ENCODE measurements at regions not wholly inside any gene's neighbourhood (a gene's known extent, or its start where the extent isn't known, plus 50 kb on each side); places are given as distances from the start of the nearest gene placed in this dataset.

DNA sequence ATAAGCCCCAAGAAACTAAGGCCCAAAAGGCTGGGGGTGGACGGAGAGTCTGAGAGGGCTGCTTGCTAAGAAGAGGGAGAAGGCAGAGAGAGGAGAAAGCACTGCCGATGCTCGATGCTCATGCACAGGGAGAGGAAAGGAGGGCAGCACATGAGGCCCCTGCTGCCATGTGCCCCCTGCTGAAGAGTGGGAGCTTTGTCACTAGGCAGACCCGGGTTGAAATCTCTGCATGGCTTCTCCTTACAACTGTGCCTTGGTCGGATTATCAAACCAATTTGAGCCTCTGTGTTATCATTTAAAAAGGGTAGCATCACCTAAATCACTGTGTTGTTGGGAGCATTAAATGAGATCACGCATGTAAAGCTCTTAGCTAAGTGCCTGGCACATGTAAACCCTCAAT, 330.5 kb downstream of the NXPE2 start:
- ChIA-PET CTCF (no interaction called here), POLR2A (ENCODE audit: unreplicated experiment) (no interaction called here)
- H3K79me2 ChIP-seq (ENCODE audit: low read length) = no peaks in the 10 kb centered on the region
- H3K9me3 ChIP-seq (ENCODE audit: low read length) = peaks cover 30% of the 10 kb centered on the region
- TF ChIP-seq EZH2 (IDR thresholded peaks at IDR 0.05; ENCODE audit: low read length, unreplicated experiment) = no peak
- TF ChIP-seq, protein P1, sequence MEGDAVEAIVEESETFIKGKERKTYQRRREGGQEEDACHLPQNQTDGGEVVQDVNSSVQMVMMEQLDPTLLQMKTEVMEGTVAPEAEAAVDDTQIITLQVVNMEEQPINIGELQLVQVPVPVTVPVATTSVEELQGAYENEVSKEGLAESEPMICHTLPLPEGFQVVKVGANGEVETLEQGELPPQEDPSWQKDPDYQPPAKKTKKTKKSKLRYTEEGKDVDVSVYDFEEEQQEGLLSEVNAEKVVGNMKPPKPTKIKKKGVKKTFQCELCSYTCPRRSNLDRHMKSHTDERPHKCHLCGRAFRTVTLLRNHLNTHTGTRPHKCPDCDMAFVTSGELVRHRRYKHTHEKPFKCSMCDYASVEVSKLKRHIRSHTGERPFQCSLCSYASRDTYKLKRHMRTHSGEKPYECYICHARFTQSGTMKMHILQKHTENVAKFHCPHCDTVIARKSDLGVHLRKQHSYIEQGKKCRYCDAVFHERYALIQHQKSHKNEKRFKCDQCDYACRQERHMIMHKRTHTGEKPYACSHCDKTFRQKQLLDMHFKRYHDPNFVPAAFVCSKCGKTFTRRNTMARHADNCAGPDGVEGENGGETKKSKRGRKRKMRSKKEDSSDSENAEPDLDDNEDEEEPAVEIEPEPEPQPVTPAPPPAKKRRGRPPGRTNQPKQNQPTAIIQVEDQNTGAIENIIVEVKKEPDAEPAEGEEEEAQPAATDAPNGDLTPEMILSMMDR (conservative IDR thresholded peaks at IDR 0.05; ENCODE audit: low read depth, low read length) = no peak
- TF ChIP-seq EZH2phosphoT487 (IDR thresholded peaks at IDR 0.05; ENCODE audit: borderline replicate concordance, low read length) = no peak
- H3K9ac ChIP-seq (ENCODE audit: low read length) = no peak overlapping the region
- ATAC-seq (no peak), DNase-seq (no peak)
- no peak overlapping the region for H3K4me2 ChIP-seq (ENCODE audit: low read length)
- no peaks in the 10 kb centered on the region for H3K36me3 ChIP-seq (ENCODE audit: low read depth, low read length)
- no peak overlapping the region for H3K27ac ChIP-seq (ENCODE audit: low read length)
- BruUV-seq (replicated peaks) = no TSS peak
- no peaks in the 10 kb centered on the region for H3K27me3 ChIP-seq (ENCODE audit: low read length)
- no peaks in the 10 kb centered on the region for H3K4me1 ChIP-seq (ENCODE audit: insufficient read depth, low read length)
- no peak overlapping the region for H2AFZ ChIP-seq (ENCODE audit: low read length)
- no peaks in the 10 kb centered on the region for H3F3A ChIP-seq (ENCODE audit: low read length, unreplicated experiment)
- intact Hi-C loops (cut with micrococcal nuclease) = no loop called here
- H3K9me2 ChIP-seq (replicated peaks; ENCODE audit: low read length) = no peaks in the 10 kb centered on the region
- H4K20me1 ChIP-seq (ENCODE audit: low read length) = no peaks in the 10 kb centered on the region
- no peak overlapping the region for H3K4me3 ChIP-seq (ENCODE audit: low read length)

DNA sequence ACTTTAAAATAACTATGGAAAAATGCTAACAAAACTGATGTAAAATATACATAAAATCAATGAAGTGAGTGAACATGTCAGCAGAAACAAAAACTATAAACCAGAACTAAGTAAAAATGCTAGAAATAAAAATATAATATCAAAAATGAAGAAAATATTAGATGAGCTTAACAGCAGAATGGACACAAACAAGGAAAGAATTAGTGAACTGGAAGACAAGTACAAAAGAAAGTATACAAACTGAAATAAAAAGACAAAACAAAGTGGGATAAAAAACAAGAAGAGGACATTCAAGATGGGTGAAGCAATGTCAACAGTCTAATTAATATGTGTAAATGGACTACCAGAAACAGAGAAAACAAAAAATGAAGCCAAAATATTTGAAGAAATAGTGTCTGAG, 339.2 kb downstream of the NXPE2 start:
- no peak overlapping the region for H3K9ac ChIP-seq (ENCODE audit: low read length)
- no peaks in the 10 kb centered on the region for H3F3A ChIP-seq (ENCODE audit: low read length, unreplicated experiment)
- POLR2A ChIA-PET (ENCODE audit: unreplicated experiment) = no interaction called here
- no peak overlapping the region for H3K4me2 ChIP-seq (ENCODE audit: low read length)
- no peaks in the 10 kb centered on the region for H3K36me3 ChIP-seq (ENCODE audit: low read depth, low read length)
- H3K4me3 ChIP-seq (ENCODE audit: low read length) = no peak overlapping the region
- no peaks in the 10 kb centered on the region for H3K27me3 ChIP-seq (ENCODE audit: low read length)
- H3K4me1 ChIP-seq (ENCODE audit: insufficient read depth, low read length) = no peaks in the 10 kb centered on the region
- no TSS peak for BruUV-seq (replicated peaks)
- no peak for DNase-seq
- no peak overlapping the region for H3K27ac ChIP-seq (ENCODE audit: low read length)
- no peaks in the 10 kb centered on the region for H3K9me2 ChIP-seq (replicated peaks; ENCODE audit: low read length)
- H2AFZ ChIP-seq (ENCODE audit: low read length) = no peak overlapping the region
- CTCF ChIA-PET = no interaction called here
- TF ChIP-seq EZH2 (IDR thresholded peaks at IDR 0.05; ENCODE audit: low read length, unreplicated experiment) = no peak
- TF ChIP-seq, protein P1 (conservative IDR thresholded peaks at IDR 0.05; ENCODE audit: low read depth, low read length) = no peak
- no peak for TF ChIP-seq EZH2phosphoT487 (IDR thresholded peaks at IDR 0.05; ENCODE audit: borderline replicate concordance, low read length)
- peaks cover 28% of the 10 kb centered on the region for H3K9me3 ChIP-seq (ENCODE audit: low read length)
- no peaks in the 10 kb centered on the region for H3K79me2 ChIP-seq (ENCODE audit: low read length)
- no peaks in the 10 kb centered on the region for H4K20me1 ChIP-seq (ENCODE audit: low read length)
- no peak for ATAC-seq
- intact Hi-C loops (cut with micrococcal nuclease) = no loop called here

DNA sequence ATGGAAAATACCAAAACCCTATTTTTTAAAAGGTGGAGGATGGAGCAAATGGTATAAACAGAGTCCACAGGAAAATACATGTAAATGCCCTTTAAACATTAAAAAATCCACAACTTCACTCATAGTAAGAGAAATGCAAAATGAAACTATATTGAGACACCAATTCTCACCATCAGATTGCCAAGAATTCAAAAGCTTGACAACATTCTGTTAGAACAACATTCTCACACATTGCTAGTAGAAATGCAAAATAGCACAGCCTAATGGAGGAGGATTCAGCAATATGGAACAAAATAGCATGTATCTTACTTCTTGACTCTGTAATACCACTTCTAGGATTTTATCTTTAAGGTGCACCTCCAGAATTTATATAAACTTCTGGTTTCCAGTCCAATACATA, 351.8 kb downstream of the NXPE2 start:
- H3K4me3 ChIP-seq (ENCODE audit: low read length) = no peak overlapping the region
- intact Hi-C loops (cut with micrococcal nuclease) = no loop called here
- POLR2A ChIA-PET (ENCODE audit: unreplicated experiment) = no interaction called here
- no peaks in the 10 kb centered on the region for H3F3A ChIP-seq (ENCODE audit: low read length, unreplicated experiment)
- H3K9me2 ChIP-seq (replicated peaks; ENCODE audit: low read length) = no peaks in the 10 kb centered on the region
- peaks cover 33% of the 10 kb centered on the region for H3K9me3 ChIP-seq (ENCODE audit: low read length)
- H2AFZ ChIP-seq (ENCODE audit: low read length) = no peak overlapping the region
- no TSS peak for BruUV-seq (replicated peaks)
- DNase-seq (no peak), ATAC-seq (no peak)
- H3K27me3 ChIP-seq (ENCODE audit: low read length) = no peaks in the 10 kb centered on the region
- no peaks in the 10 kb centered on the region for H4K20me1 ChIP-seq (ENCODE audit: low read length)
- H3K36me3 ChIP-seq (ENCODE audit: low read depth, low read length) = no peaks in the 10 kb centered on the region
- TF ChIP-seq, protein P1 (conservative IDR thresholded peaks at IDR 0.05; ENCODE audit: low read depth, low read length) = no peak
- TF ChIP-seq EZH2 (IDR thresholded peaks at IDR 0.05; ENCODE audit: low read length, unreplicated experiment) = no peak
- TF ChIP-seq EZH2phosphoT487 (IDR thresholded peaks at IDR 0.05; ENCODE audit: borderline replicate concordance, low read length) = no peak
- CTCF ChIA-PET = no interaction called here
- H3K9ac ChIP-seq (ENCODE audit: low read length) = no peak overlapping the region
- H3K4me1 ChIP-seq (ENCODE audit: insufficient read depth, low read length) = no peaks in the 10 kb centered on the region
- no peak overlapping the region for H3K27ac ChIP-seq (ENCODE audit: low read length)
- no peak overlapping the region for H3K4me2 ChIP-seq (ENCODE audit: low read length)
- no peaks in the 10 kb centered on the region for H3K79me2 ChIP-seq (ENCODE audit: low read length)

Measured in PC-3 (cell line).